SH-SY5Y (cell line): ENCODE measurements at regions not wholly inside any gene's neighbourhood (a gene's known extent, or its start where the extent isn't known, plus 50 kb on each side); places are given as distances from the start of the nearest gene placed in this dataset.

Experiments used
- GATA2 ChIP-seq: IDR thresholded peaks from 2 replicates; pipeline ENCODE4 v1.6.1; 2011; ENCODE audit warnings: mild to moderate bottlenecking, low read depth, low read length
- GATA3 ChIP-seq: IDR thresholded peaks from 2 replicates; pipeline ENCODE4 v1.6.1; 2011; ENCODE audit warnings: low read depth, mild to moderate bottlenecking, low read length, moderate library complexity

DNA sequence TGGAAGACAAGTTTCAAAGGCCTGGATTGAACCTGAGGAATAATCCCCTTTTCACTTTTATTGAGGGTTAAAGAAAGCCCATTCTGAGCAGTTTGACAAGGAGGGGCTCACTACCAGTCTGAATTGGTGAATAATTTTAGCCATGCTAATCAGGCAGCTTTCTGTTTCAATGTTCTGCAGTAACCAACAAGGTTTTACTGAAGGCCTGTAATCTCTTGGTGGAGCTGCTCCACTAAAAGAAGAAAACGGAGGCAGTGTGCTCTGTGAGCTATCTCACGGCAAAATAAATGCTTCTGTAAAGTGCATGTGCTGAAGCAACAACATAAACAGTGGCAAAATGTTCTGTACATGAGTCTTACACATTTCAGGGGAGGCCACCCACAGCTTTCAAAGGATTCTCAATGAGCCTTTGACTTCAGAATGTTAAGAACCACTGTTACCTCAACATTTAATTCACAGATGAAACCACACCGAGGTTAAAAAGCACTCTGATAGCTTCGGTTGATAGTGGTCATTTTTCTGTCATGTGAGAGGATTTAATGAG, 111.2 kb downstream of the LRIG3 start:
- TF ChIP-seq GATA2 (no peak), GATA3 (no peak)
